Mucosa of descending colon (tissue), 3 donors: ENCODE measurements at regions not wholly inside any gene's neighbourhood (a gene's known extent, or its start where the extent isn't known, plus 50 kb on each side); places are given as distances from the start of the nearest gene placed in this dataset.
A peak's percentile ranks its signal among the peaks of the same experiment; 100 is the strongest.

ENCODE experiments used
- ATAC-seq: fragments of 200-7000 bp; cut with Tn5 transposase; one replicate; pipeline ENCODE4 v1.9.1; 2020; ENCODE audit warnings: mild to moderate bottlenecking, moderate library complexity
- DNase-seq, 3 donors: peaks; one replicate each; pipeline ENCODE4 v3.0.0-alpha.2; 2020
- H3K36me3 ChIP-seq: fragments of 200-600 bp; one replicate; pipeline ENCODE4 v1.8.0; 2021; ENCODE audit warnings: low read depth, mild to moderate bottlenecking
- H3K4me1 ChIP-seq: fragments of 200-600 bp; one replicate; pipeline ENCODE4 v1.8.0; 2021; ENCODE audit warnings: low read depth, mild to moderate bottlenecking
- H3K4me3 ChIP-seq: fragments of 200-600 bp; one replicate; pipeline ENCODE4 v1.8.0; 2021; ENCODE audit warnings: mild to moderate bottlenecking
- H3K9me3 ChIP-seq: fragments of 200-600 bp; one replicate; pipeline ENCODE4 v1.8.0; 2021; ENCODE audit warnings: mild to moderate bottlenecking
- intact Hi-C, 2 donors: fragments of 100-400 bp; cut with DNase I in 1 of 2; cut with micrococcal nuclease in 1 of 2; formaldehyde crosslinking; loops; one replicate each; pipeline versions ENCODE4 v1.11.0 to v1.11.1; 2022; cut with DNase I, micrococcal nuclease
- TF ChIP-seq, protein P1 (sequence below): fragments of 200-600 bp; IDR thresholded peaks from one replicate; pipeline ENCODE4 v1.8.0; 2022; ENCODE audit warnings: antibody characterized with exemption, mild to moderate bottlenecking
- donor health status: DM: no; HTN: no; CAD: no; lungs with moderate emphysema.
- donor health status: DM: no; HTN: no; CAD: no.
- donor health status: DM: no; HTN: yes; CAD: no.

DNA sequence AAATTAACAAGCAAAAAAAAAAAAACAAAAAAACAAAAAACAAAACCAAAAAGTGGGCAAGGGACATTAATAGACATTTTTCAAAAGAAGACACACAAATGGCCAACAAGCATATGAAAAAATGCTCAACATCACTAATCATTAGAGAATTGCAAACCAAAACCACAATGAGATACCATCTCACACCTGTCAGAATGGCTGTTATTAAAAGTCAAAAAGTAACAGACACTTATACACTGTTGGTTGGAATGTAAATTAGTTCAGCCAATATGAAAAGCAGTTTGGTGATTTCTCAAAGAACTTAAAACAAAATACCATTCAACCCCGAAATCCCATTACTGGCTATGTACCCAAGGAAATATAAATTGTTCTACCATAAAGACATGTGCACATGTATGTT, 222.4 kb upstream of the CD96 start:
- Histone ChIP-seq H3K9me3 (no peaks in the 10 kb centered on the region), H3K4me1 (no peaks in the 10 kb centered on the region), H3K4me3 (no peak overlapping the region), H3K36me3 (no peaks in the 10 kb centered on the region)
- no peak for ATAC-seq
- intact Hi-C loops = no loop called here
- no peak for DNase-seq
- TF ChIP-seq, protein P1, sequence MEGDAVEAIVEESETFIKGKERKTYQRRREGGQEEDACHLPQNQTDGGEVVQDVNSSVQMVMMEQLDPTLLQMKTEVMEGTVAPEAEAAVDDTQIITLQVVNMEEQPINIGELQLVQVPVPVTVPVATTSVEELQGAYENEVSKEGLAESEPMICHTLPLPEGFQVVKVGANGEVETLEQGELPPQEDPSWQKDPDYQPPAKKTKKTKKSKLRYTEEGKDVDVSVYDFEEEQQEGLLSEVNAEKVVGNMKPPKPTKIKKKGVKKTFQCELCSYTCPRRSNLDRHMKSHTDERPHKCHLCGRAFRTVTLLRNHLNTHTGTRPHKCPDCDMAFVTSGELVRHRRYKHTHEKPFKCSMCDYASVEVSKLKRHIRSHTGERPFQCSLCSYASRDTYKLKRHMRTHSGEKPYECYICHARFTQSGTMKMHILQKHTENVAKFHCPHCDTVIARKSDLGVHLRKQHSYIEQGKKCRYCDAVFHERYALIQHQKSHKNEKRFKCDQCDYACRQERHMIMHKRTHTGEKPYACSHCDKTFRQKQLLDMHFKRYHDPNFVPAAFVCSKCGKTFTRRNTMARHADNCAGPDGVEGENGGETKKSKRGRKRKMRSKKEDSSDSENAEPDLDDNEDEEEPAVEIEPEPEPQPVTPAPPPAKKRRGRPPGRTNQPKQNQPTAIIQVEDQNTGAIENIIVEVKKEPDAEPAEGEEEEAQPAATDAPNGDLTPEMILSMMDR = no peak

DNA sequence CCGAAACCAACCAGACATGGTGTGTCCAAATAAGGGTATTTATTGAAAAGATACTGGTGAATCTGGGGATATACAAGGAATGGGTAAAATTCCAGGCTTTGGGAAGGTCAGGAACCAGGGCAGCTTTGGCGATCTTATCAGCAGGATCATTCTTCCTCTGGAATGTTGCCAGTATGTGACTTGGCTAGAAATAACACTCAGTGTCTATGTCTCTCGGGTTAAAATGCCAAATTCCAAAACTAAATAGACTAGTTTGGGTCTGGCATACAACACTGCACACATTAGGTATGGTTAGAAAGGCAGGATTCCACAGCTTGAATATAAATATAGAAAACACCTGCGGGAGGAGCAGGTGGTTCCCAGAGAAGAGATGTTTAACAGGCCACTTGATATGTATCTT, 220.2 kb upstream of the CD96 start:
- intact Hi-C loops = no loop called here
- ATAC-seq = peak; percentile 25
- Histone ChIP-seq H3K4me3 (no peak overlapping the region), H3K4me1 (no peaks in the 10 kb centered on the region), H3K36me3 (no peaks in the 10 kb centered on the region), H3K9me3 (no peaks in the 10 kb centered on the region)
- TF ChIP-seq, protein P1 = no peak
- DNase-seq = no peak

DNA sequence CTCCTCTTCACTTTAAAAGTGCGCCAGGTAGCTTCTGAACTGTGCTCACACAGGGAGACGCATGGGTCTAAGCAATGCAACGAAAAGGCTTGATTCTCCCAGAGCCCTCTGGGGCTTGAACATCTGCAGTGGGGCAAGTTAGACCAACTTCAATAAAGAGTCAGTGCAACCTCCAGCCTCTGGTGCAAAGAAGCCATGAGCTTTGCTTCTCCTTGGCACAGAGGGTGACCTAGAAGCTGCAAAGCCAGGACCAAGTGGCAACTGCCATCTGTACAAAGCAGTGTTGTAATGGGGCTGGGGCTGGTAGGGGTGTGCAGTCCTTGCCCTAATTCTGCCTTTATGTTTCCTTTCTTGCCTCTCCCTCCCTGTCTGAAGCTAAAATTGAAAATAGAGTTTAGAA, 219.0 kb upstream of the CD96 start:
- Histone ChIP-seq H3K9me3 (no peaks in the 10 kb centered on the region), H3K4me3 (no peak overlapping the region), H3K4me1 (no peaks in the 10 kb centered on the region), H3K36me3 (no peaks in the 10 kb centered on the region)
- intact Hi-C loops = no loop called here
- no peak for ATAC-seq
- DNase-seq = no peak
- TF ChIP-seq, protein P1 = no peak

DNA sequence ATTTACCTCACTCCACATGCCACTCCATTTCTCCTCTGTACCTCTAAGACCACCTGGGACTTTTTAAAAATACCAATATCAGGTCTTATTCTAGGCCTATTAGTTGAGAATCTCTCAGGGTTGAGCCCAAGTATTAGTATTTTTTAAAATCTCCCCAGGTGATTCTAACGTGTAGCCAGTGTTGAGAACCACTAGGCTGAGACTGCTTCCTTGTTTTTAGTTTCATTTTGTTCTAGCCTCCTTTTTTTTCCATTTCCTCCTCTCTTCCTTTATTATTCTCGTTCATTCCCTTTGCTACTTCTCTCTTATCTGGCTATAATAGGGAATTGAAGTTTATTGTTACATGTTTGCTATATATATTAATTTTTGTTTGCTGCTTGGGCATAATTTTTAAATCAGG, 217.8 kb upstream of the CD96 start:
- ATAC-seq = peak; percentile 54
- no peak for DNase-seq
- Histone ChIP-seq H3K9me3 (no peaks in the 10 kb centered on the region), H3K36me3 (no peaks in the 10 kb centered on the region), H3K4me3 (no peak overlapping the region), H3K4me1 (no peaks in the 10 kb centered on the region)
- TF ChIP-seq, protein P1 = no peak
- intact Hi-C loops = no loop called here

DNA sequence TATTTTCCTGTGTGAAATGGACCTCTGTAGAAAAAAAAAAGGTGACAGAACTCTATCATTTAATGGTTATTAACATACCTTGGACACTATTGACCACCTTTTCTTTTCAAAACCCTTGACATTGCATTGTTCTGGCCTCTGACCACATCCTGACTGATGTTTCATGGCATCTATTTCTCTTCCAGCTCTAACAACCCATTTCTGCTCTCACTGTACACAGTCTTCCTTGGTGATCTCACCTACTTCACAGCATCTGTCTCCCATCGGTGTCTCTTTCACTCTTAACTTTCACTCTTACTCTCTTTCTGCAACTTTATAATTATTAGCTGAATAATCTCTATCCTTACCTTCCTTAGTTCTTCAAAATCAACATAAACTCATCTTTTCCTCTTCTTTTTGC, 217.4 kb upstream of the CD96 start:
- H3K4me3 ChIP-seq = no peak overlapping the region
- H3K36me3 ChIP-seq = no peaks in the 10 kb centered on the region
- TF ChIP-seq, protein P1 = no peak
- no peaks in the 10 kb centered on the region for H3K9me3 ChIP-seq
- H3K4me1 ChIP-seq = no peaks in the 10 kb centered on the region
- intact Hi-C loops = no loop called here
- ATAC-seq = peak; percentile 12
- DNase-seq = no peak

DNA sequence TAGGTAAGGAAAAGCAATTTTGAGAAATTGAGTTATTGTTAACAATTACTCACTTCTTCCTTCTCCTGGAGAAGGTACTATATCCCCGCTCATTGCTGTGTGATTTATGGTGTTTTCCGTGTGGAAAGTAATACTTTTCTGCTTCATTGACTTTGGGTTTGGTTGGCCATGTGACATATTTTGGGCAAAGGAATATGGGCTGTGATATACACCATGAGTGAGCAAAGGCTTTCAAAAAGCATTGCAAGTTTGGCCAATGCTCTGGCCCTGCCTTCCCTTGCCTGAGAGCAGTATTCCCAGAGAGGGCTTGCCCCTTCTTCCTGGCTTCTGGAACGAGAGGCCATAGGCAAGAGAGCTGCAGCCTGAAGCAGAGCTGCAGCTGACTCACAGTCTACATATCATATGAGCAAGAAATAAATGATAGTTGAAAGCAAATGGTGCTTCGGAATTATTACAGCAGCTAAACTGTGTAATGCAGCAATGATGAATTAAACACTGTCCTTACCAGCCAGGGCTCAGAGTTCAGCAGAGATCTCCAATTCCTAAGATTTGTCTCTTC, 216.8 kb upstream of the CD96 start:
- intact Hi-C loops = no loop called here
- no peaks in the 10 kb centered on the region for H3K9me3 ChIP-seq

More for the DNA sequence above, 216.8 kb upstream of the CD96 start:
- Histone ChIP-seq H3K4me3 (no peak overlapping the region), H3K4me1 (no peaks in the 10 kb centered on the region), H3K36me3 (no peaks in the 10 kb centered on the region)
- ATAC-seq (no peak), DNase-seq (no peak)
- TF ChIP-seq, protein P1 = no peak
